ENCODE measurements at regions not wholly inside any gene's neighbourhood (a gene's known extent, or its start where the extent isn't known, plus 50 kb on each side); places are given as distances from the start of the nearest gene placed in this dataset.

GRCh38 chr1:198917226-198917625, 278.4 kb downstream of the PTPRC start:
- Histone ChIP-seq H3K36me3 (peaks cover 12% of the 10 kb centered on the region), H3K9me3 (no peaks in the 10 kb centered on the region), H3K4me1 (peaks cover 8% of the 10 kb centered on the region), H3K4me3 (ENCODE audit: low read depth, low read length) (no peak overlapping the region), H3K27me3 (no peaks in the 10 kb centered on the region)
- TF ChIP-seq CTCF (IDR thresholded peaks at IDR 0.05; ENCODE audit: low read depth, low read length): no peak
- DNase-seq: no peak

DNA sequence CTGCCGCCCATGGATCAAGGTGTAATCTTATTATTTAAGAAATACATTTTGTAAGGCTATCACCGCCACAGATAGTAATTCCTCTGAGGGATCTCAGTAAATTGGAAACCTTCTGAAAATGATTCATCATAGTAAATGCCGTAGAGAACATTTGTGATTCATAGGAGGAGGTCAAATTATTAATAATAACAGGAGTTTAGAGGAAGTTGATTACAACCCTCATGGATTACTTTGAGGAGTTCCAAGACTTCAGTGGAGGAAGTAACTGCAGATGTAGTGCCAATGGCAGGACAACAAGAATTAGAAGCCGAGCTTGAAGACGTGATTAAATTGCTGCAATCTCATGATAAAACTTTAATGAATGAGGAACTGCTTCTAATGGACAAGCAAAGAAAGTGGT, 280.1 kb downstream of the PTPRC start:
- Histone ChIP-seq H3K4me3 (ENCODE audit: low read depth, low read length) (no peak overlapping the region), H3K36me3 (peaks cover 10% of the 10 kb centered on the region), H3K9me3 (no peaks in the 10 kb centered on the region), H3K4me1 (peaks cover 8% of the 10 kb centered on the region), H3K27me3 (no peaks in the 10 kb centered on the region)
- no peak for DNase-seq
- no peak for TF ChIP-seq CTCF (IDR thresholded peaks at IDR 0.05; ENCODE audit: low read depth, low read length)

DNA sequence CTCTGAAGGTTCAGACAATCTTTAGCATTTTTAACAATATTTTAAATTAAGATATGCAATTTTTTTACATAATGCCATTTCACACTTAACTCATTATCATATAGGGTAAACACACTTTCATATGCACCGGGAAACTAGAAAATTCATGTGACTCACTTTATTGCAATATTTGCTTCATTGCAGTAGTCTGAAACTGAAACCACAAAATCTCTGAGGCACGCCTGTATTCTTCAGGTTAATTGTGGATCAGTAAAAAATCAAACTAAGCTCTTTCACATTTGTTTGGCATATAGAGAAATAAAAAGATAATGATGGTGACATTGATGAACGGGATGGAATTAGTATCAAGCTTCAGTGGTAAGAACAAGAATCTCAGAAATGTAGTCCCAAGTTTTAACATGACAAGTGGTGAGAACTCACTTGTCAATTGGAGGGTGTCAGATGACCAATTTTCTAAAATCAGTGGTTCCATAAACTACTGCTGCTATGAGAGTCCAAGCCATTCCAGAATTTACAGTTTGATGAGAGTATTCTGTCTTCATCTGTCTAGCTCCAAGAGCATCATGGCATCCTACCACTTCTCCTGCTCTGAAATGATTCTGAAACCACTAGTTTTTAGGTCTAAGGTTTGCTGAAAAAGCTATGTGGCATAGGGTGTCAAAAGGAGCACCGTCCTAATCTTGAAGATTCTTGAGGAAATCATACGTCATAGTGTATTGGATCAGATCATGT, 281.0 kb downstream of the PTPRC start:
- peaks cover 10% of the 10 kb centered on the region for H3K36me3 ChIP-seq
- H3K27me3 ChIP-seq: no peaks in the 10 kb centered on the region
- no peaks in the 10 kb centered on the region for H3K9me3 ChIP-seq
- no peak for TF ChIP-seq CTCF (IDR thresholded peaks at IDR 0.05; ENCODE audit: low read depth, low read length)
- H3K4me1 ChIP-seq: peaks cover 6% of the 10 kb centered on the region
- no peak overlapping the region for H3K4me3 ChIP-seq (ENCODE audit: low read depth, low read length)
- no peak for DNase-seq

- peaks cover 7% of the 10 kb centered on the region for H3K4me1 ChIP-seq
- peaks cover 10% of the 10 kb centered on the region for H3K36me3 ChIP-seq
- no peak for TF ChIP-seq CTCF (IDR thresholded peaks at IDR 0.05; ENCODE audit: low read depth, low read length)
- no peaks in the 10 kb centered on the region for H3K27me3 ChIP-seq
- no peaks in the 10 kb centered on the region for H3K9me3 ChIP-seq
- no peak for DNase-seq
- no peak overlapping the region for H3K4me3 ChIP-seq (ENCODE audit: low read depth, low read length)
These were observed 284.0 kb downstream of the PTPRC start for GRCh38 chr1:198922638-198923430.

DNA sequence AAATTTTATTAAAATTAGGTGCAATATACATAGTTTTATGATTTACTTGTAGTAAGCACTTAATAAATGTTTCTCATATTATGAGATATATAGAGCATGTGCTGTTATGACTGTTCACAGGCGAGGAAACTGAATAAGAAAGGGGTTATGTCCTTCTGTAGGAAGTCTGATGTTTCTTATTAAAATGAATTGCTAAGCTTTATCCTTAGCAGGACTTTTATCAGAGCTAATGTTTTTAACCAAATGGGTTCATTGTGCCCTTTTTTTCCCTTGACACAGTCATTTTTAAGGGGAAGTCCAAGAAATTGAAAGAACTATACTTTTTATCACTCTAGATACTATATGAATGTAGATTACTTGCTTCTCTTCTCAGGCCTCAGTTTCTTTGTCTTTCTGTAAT, 285.2 kb downstream of the PTPRC start:
- Histone ChIP-seq H3K36me3 (peaks cover under 1% of the 10 kb centered on the region), H3K4me3 (ENCODE audit: low read depth, low read length) (no peak overlapping the region), H3K4me1 (peaks cover 5% of the 10 kb centered on the region), H3K9me3 (no peaks in the 10 kb centered on the region), H3K27me3 (no peaks in the 10 kb centered on the region)
- TF ChIP-seq CTCF (IDR thresholded peaks at IDR 0.05; ENCODE audit: low read depth, low read length): no peak
- no peak for DNase-seq

DNA sequence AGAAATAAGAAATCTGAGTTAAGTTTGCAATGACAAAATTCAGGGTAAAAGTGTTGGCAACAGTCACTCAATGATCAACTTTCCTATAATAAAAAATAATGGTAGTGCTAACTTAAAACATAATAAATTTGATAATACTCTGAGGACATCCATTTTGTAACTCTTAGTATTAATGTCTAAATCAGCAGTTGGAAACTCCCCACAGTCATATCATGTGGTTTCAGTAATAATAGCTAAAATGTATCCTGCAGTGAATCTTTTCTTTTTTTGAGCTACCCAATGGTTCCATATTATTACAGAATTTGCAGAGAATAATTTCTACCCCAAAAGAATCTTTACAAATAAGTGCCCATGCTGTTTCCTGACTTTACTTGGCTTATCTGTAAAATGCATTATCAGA, 286.7 kb downstream of the PTPRC start:
- no peak for DNase-seq
- H3K4me3 ChIP-seq (ENCODE audit: low read depth, low read length): no peak overlapping the region
- H3K4me1 ChIP-seq: peaks cover 5% of the 10 kb centered on the region
- H3K27me3 ChIP-seq: no peaks in the 10 kb centered on the region
- no peaks in the 10 kb centered on the region for H3K9me3 ChIP-seq
- TF ChIP-seq CTCF (IDR thresholded peaks at IDR 0.05; ENCODE audit: low read depth, low read length): no peak
- H3K36me3 ChIP-seq: no peaks in the 10 kb centered on the region; the same call in 1 of the 2 replicates

Measured in BE2C (cell line).